Activated B cell treated with CpG ODN at 0.5 μM for 24 hours (primary cell): ENCODE measurements at regions not wholly inside any gene's neighbourhood (a gene's known extent, or its start where the extent isn't known, plus 50 kb on each side); places are given as distances from the start of the nearest gene placed in this dataset.
"Not testable (repeated sequence)": the region's sequence is repeated elsewhere in the genome, so short reads cannot be mapped to it uniquely, and the experiment has no call there.

Experiments
- ATAC-seq: fragments of 200-7000 bp; cut with Tn5 transposase; one replicate; pipeline ENCODE4 v1.10.0; 2021; ENCODE audit warnings: low read depth, mild to moderate bottlenecking, moderate library complexity
- CTCF ChIA-PET: fragments of 350-600 bp; sonication (Branson Sonifier 250); formaldehyde crosslinking; loops from one replicate; lab custom pipeline; 2021; ENCODE audit warnings: antibody characterized with exemption; lab: Charles Lee
- POLR2A ChIA-PET: fragments of 350-600 bp; sonication (Branson Sonifier 250); formaldehyde crosslinking; loops from one replicate; lab custom pipeline; 2021; ENCODE audit warnings: antibody characterized with exemption; lab: Charles Lee
- DNase-seq: peaks from one replicate; pipeline ENCODE4 v3.0.0; 2022
- H3K27ac Mint-ChIP-seq: one replicate; pipeline ENCODE4 v1.8.0; 2020; ENCODE audit warnings: mixed read lengths
- H3K27me3 Mint-ChIP-seq: one replicate; pipeline ENCODE4 v1.8.0; 2021; ENCODE audit warnings: mixed read lengths
- H3K36me3 Mint-ChIP-seq: one replicate; pipeline ENCODE4 v1.8.0; 2021; ENCODE audit warnings: low read depth, mixed read lengths
- H3K4me1 Mint-ChIP-seq: one replicate; pipeline ENCODE4 v1.8.0; 2021; ENCODE audit warnings: mixed read lengths
- H3K4me3 Mint-ChIP-seq: one replicate; pipeline ENCODE4 v1.8.0; 2020; ENCODE audit warnings: mild to moderate bottlenecking, mixed read lengths
- H3K9me3 Mint-ChIP-seq: one replicate; pipeline ENCODE4 v1.8.0; 2020; ENCODE audit warnings: mixed read lengths
- intact Hi-C: fragments of 100-400 bp; cut with micrococcal nuclease; formaldehyde crosslinking; loops from one replicate; pipeline ENCODE4 v1.15.1; 2024
- TF ChIP-seq, protein P1 (sequence below): fragments of 200-600 bp; IDR thresholded peaks from one replicate; pipeline ENCODE4 v1.8.0; 2022; ENCODE audit warnings: antibody characterized with exemption, mild to moderate bottlenecking

GRCh38 chr3:20240154-20240883 lies 54.3 kb upstream of the SGO1 start:
- H3K27me3 Mint-ChIP-seq: no peaks in the 10 kb centered on the region
- no peak for DNase-seq
- no peaks in the 10 kb centered on the region for H3K4me1 Mint-ChIP-seq
- intact Hi-C loops: no loop called here
- ATAC-seq: no peak
- peaks cover 11% of the 10 kb centered on the region for H3K9me3 Mint-ChIP-seq
- no peak overlapping the region for H3K27ac Mint-ChIP-seq
- POLR2A ChIA-PET: no interaction called here
- TF ChIP-seq, protein P1, sequence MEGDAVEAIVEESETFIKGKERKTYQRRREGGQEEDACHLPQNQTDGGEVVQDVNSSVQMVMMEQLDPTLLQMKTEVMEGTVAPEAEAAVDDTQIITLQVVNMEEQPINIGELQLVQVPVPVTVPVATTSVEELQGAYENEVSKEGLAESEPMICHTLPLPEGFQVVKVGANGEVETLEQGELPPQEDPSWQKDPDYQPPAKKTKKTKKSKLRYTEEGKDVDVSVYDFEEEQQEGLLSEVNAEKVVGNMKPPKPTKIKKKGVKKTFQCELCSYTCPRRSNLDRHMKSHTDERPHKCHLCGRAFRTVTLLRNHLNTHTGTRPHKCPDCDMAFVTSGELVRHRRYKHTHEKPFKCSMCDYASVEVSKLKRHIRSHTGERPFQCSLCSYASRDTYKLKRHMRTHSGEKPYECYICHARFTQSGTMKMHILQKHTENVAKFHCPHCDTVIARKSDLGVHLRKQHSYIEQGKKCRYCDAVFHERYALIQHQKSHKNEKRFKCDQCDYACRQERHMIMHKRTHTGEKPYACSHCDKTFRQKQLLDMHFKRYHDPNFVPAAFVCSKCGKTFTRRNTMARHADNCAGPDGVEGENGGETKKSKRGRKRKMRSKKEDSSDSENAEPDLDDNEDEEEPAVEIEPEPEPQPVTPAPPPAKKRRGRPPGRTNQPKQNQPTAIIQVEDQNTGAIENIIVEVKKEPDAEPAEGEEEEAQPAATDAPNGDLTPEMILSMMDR: no peak
- H3K36me3 Mint-ChIP-seq: peaks cover 2% of the 10 kb centered on the region
- no peak overlapping the region for H3K4me3 Mint-ChIP-seq
- CTCF ChIA-PET: no interaction called here

GRCh38 chr3:20238199-20238598 lies 52.2 kb upstream of the SGO1 start:
- H3K27me3 Mint-ChIP-seq, H3K9me3 Mint-ChIP-seq, H3K36me3 Mint-ChIP-seq, H3K27ac Mint-ChIP-seq, DNase-seq, H3K4me1 Mint-ChIP-seq, CTCF ChIA-PET, ATAC-seq, H3K4me3 Mint-ChIP-seq, POLR2A ChIA-PET: not testable (repeated sequence)
- intact Hi-C loops: loop anchor here (10.0 kb wide), 1 partner anchor 503 kb away; no protein-coding TSS in a partner anchor

GRCh38 chr3:20236603-20237002 lies 50.6 kb upstream of the SGO1 start:
- Mint-ChIP-seq H3K4me3 (no peak overlapping the region), H3K27ac (no peak overlapping the region), H3K36me3 (peaks cover 2% of the 10 kb centered on the region), H3K27me3 (no peaks in the 10 kb centered on the region), H3K4me1 (no peaks in the 10 kb centered on the region), H3K9me3 (no peaks in the 10 kb centered on the region)
- ChIA-PET POLR2A (no interaction called here), CTCF (no interaction called here)
- TF ChIP-seq, protein P1: no peak
- ATAC-seq: no peak
- DNase-seq: no peak
- intact Hi-C loops: loop anchor here (10.0 kb wide), 1 partner anchor 502 kb away; no protein-coding TSS in a partner anchor
